ENCODE measurements at regions not wholly inside any gene's neighbourhood (a gene's known extent, or its start where the extent isn't known, plus 50 kb on each side); places are given as distances from the start of the nearest gene placed in this dataset.
A peak's percentile ranks its signal among the peaks of the same experiment; 100 is the strongest.
"Not testable (repeated sequence)": the region's sequence is repeated elsewhere in the genome, so short reads cannot be mapped to it uniquely, and the experiment has no call there.

GRCh38 chr13:22942831-22943230 is 237.9 kb upstream of the SGCG start:
- BruUV-seq (replicated peaks); POLR2A ChIA-PET (ENCODE audit: unreplicated experiment); H3K27me3 ChIP-seq (ENCODE audit: low read length): not testable (repeated sequence)

GRCh38 chr13:22944378-22944777 is 236.4 kb upstream of the SGCG start:
- Histone ChIP-seq H3K36me3 (ENCODE audit: low read depth, low read length) (no peaks in the 10 kb centered on the region), H2AFZ (ENCODE audit: low read length) (no peak overlapping the region), H3K9me2 (replicated peaks; ENCODE audit: low read length) (no peaks in the 10 kb centered on the region), H3K27me3 (ENCODE audit: low read length) (no peaks in the 10 kb centered on the region), H3K4me2 (ENCODE audit: low read length) (no peak overlapping the region), H3K9ac (ENCODE audit: low read length) (no peak overlapping the region), H3K79me2 (ENCODE audit: low read length) (no peaks in the 10 kb centered on the region), H3K4me1 (ENCODE audit: insufficient read depth, low read length) (no peaks in the 10 kb centered on the region), H3F3A (ENCODE audit: low read length, unreplicated experiment) (no peaks in the 10 kb centered on the region), H3K4me3 (ENCODE audit: low read length) (no peak overlapping the region), H3K9me3 (ENCODE audit: low read length) (no peaks in the 10 kb centered on the region), H3K27ac (ENCODE audit: low read length) (no peak overlapping the region), H4K20me1 (ENCODE audit: low read length) (no peaks in the 10 kb centered on the region)
- no TSS peak for BruUV-seq (replicated peaks)
- ATAC-seq (no peak), DNase-seq (peak; percentile 3)
- intact Hi-C loops (cut with micrococcal nuclease) = no loop called here
- ChIA-PET POLR2A (ENCODE audit: unreplicated experiment) (no interaction called here), CTCF (no interaction called here)
- TF ChIP-seq CTCF (conservative IDR thresholded peaks at IDR 0.05; ENCODE audit: low read depth, low read length) (peak; percentile 30; the same call in 1 of the 2 replicates), EZH2 (IDR thresholded peaks at IDR 0.05; ENCODE audit: low read length, unreplicated experiment) (no peak)

More at GRCh38 chr13:22942831-22943230, 237.9 kb upstream of the SGCG start:
- H3K9ac ChIP-seq (ENCODE audit: low read length); CTCF ChIA-PET; DNase-seq; ATAC-seq; H3K4me3 ChIP-seq (ENCODE audit: low read length); H3K9me2 ChIP-seq (replicated peaks; ENCODE audit: low read length); H3F3A ChIP-seq (ENCODE audit: low read length, unreplicated experiment); intact Hi-C loops (cut with micrococcal nuclease); H3K4me2 ChIP-seq (ENCODE audit: low read length); H3K36me3 ChIP-seq (ENCODE audit: low read depth, low read length); H3K27ac ChIP-seq (ENCODE audit: low read length); H4K20me1 ChIP-seq (ENCODE audit: low read length); H3K79me2 ChIP-seq (ENCODE audit: low read length); H2AFZ ChIP-seq (ENCODE audit: low read length); H3K4me1 ChIP-seq (ENCODE audit: insufficient read depth, low read length); H3K9me3 ChIP-seq (ENCODE audit: low read length): not testable (repeated sequence)

- no peaks in the 10 kb centered on the region for H3F3A ChIP-seq (ENCODE audit: low read length, unreplicated experiment)
- no peaks in the 10 kb centered on the region for H3K79me2 ChIP-seq (ENCODE audit: low read length)
- ChIA-PET POLR2A (ENCODE audit: unreplicated experiment) (no interaction called here), CTCF (no interaction called here)
- BruUV-seq (replicated peaks) = no TSS peak
- no peak overlapping the region for H2AFZ ChIP-seq (ENCODE audit: low read length)
- H3K4me2 ChIP-seq (ENCODE audit: low read length) = no peak overlapping the region
- no peak overlapping the region for H3K4me3 ChIP-seq (ENCODE audit: low read length)
- DNase-seq (no peak), ATAC-seq (no peak)
- no peaks in the 10 kb centered on the region for H3K27me3 ChIP-seq (ENCODE audit: low read length)
- intact Hi-C loops (cut with micrococcal nuclease) = no loop called here
- TF ChIP-seq EZH2 (IDR thresholded peaks at IDR 0.05; ENCODE audit: low read length, unreplicated experiment) (no peak), CTCF (conservative IDR thresholded peaks at IDR 0.05; ENCODE audit: low read depth, low read length) (no peak), EZH2phosphoT487 (IDR thresholded peaks at IDR 0.05; ENCODE audit: borderline replicate concordance, low read length) (no peak)
- no peaks in the 10 kb centered on the region for H3K9me2 ChIP-seq (replicated peaks; ENCODE audit: low read length)
- no peaks in the 10 kb centered on the region for H3K4me1 ChIP-seq (ENCODE audit: insufficient read depth, low read length)
- no peaks in the 10 kb centered on the region for H3K36me3 ChIP-seq (ENCODE audit: low read depth, low read length)
- H3K9me3 ChIP-seq (ENCODE audit: low read length) = no peaks in the 10 kb centered on the region
- no peak overlapping the region for H3K9ac ChIP-seq (ENCODE audit: low read length)
- no peak overlapping the region for H3K27ac ChIP-seq (ENCODE audit: low read length)
- no peaks in the 10 kb centered on the region for H4K20me1 ChIP-seq (ENCODE audit: low read length)
Measured at GRCh38 chr13:22945321-22946226, 235.2 kb upstream of the SGCG start.
